IPS-NIHi7 (cell line): ENCODE measurements at regions not wholly inside any gene's neighbourhood (a gene's known extent, or its start where the extent isn't known, plus 50 kb on each side); places are given as distances from the start of the nearest gene placed in this dataset.
"Not testable (repeated sequence)": the region's sequence is repeated elsewhere in the genome, so short reads cannot be mapped to it uniquely, and the experiment has no call there.

Source experiments
- DNase-seq: peaks from one replicate; pipeline ENCODE4 v3.0.0; 2012; ENCODE audit warnings: mixed read lengths; ENCODE audit errors: extremely low spot score

- DNase-seq = no peak
Observed at GRCh38 chr2:171266102-171266501, 105.4 kb upstream of the TLK1 start.

GRCh38 chr2:171261529-171261928 lies 100.8 kb upstream of the TLK1 start:
- DNase-seq = not testable (repeated sequence)

GRCh38 chr2:171260471-171261424 lies 100.1 kb upstream of the TLK1 start:
- peak; percentile 62 for DNase-seq

GRCh38 chr2:171254666-171255065 lies 94.0 kb upstream of the TLK1 start:
- no peak for DNase-seq

GRCh38 chr2:171253900-171254650 lies 93.4 kb upstream of the TLK1 start:
- DNase-seq = no peak

GRCh38 chr2:171253279-171253678 lies 92.6 kb upstream of the TLK1 start:
- DNase-seq = no peak

- DNase-seq = no peak
Observed at GRCh38 chr2:171249689-171250088, 89.0 kb upstream of the TLK1 start.

- DNase-seq = no peak
Observed at GRCh38 chr2:171247741-171248662, 87.3 kb upstream of the TLK1 start.

GRCh38 chr2:171244970-171245782 lies 84.5 kb upstream of the TLK1 start:
- no peak for DNase-seq

- no peak for DNase-seq
Observed at GRCh38 chr2:171244466-171244969, 83.8 kb upstream of the TLK1 start.

- no peak for DNase-seq
Observed at GRCh38 chr2:171241771-171242170, 81.1 kb upstream of the TLK1 start.

GRCh38 chr2:171238946-171239345 lies 78.3 kb upstream of the TLK1 start:
- no peak for DNase-seq

GRCh38 chr2:171237751-171238505 lies 77.2 kb upstream of the TLK1 start:
- DNase-seq = no peak

GRCh38 chr2:171235262-171235881 lies 74.7 kb upstream of the TLK1 start:
- DNase-seq = no peak

- no peak for DNase-seq
Observed at GRCh38 chr2:171230176-171230575, 69.5 kb upstream of the TLK1 start.

GRCh38 chr2:171228826-171229225 lies 68.1 kb upstream of the TLK1 start:
- no peak for DNase-seq

- no peak for DNase-seq
Observed at GRCh38 chr2:171227066-171227782, 66.5 kb upstream of the TLK1 start.

- DNase-seq = no peak
Observed at GRCh38 chr2:171226461-171226860, 65.8 kb upstream of the TLK1 start.

- no peak for DNase-seq
Observed at GRCh38 chr2:171225989-171226388, 65.3 kb upstream of the TLK1 start.
